Body of pancreas (tissue), 4 donors: ENCODE measurements at regions not wholly inside any gene's neighbourhood (a gene's known extent, or its start where the extent isn't known, plus 50 kb on each side); places are given as distances from the start of the nearest gene placed in this dataset.

Experiments
- CTCF ChIP-seq, 7 experiments: fragments of 450-650 bp in 4 of 7; fragments of 200-600 bp in 3 of 7; sonication (generic) in 3 of 7; IDR thresholded peaks; one replicate each; pipeline ENCODE4 v1.5.1; 2016 to 2019; ENCODE audit warnings: antibody characterized with exemption in 7 of 7
- POLR2A ChIP-seq, 3 donors: fragments of 450-650 bp; IDR thresholded peaks; one replicate each; pipeline ENCODE4 v1.6.1; 2016; ENCODE audit warnings: antibody characterized with exemption in 3 of 3, mild to moderate bottlenecking in 2 of 3

GRCh38 chr1:82858031-82858430 lies 1057.3 kb downstream of the ADGRL2 start:
- TF ChIP-seq POLR2A (IDR thresholded peaks at IDR 0.05): no peak
- TF ChIP-seq CTCF (IDR thresholded peaks at IDR 0.05): no peak
